Vagina (tissue), 2 donors: ENCODE measurements at regions not wholly inside any gene's neighbourhood (a gene's known extent, or its start where the extent isn't known, plus 50 kb on each side); places are given as distances from the start of the nearest gene placed in this dataset.

ENCODE experiments used
- POLR2AphosphoS5 ChIP-seq, 2 donors: sonication (generic); formaldehyde crosslinking; IDR thresholded peaks; one replicate each; pipeline ENCODE4 v1.9.0; 2017; ENCODE audit warnings: antibody characterized with exemption in 2 of 2, mild to moderate bottlenecking in 2 of 2, low read depth in 1 of 2; ENCODE audit not compliant: insufficient read depth in 1 of 2
- TF ChIP-seq, protein P1 (sequence below), 3 experiments: fragments of 450-650 bp in 2 of 3; fragments of 200-600 bp in 1 of 3; sonication (generic) in 1 of 3; IDR thresholded peaks; one replicate each; pipeline ENCODE4 v1.5.1; 2017 to 2019; ENCODE audit warnings: antibody characterized with exemption in 3 of 3, mild to moderate bottlenecking in 2 of 3, moderate library complexity in 2 of 3

DNA sequence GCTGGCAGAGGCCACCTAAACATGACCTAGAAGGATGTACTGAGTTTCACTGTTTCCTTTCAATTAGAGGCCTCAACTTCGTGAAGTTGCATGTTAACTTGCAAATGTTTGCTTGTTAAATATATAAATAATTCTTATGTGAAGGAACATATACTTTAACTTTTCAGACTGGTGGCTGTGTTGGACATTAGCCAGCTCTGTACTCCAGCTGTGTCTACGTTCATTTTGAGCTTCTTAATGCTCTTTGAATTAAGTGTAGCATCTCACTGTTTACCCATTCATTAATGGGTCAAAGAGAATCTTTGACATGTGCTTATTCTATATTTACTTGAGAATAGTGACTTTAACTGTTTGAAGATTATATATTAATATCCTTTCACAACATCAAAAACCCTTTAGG, 823.2 kb upstream of the ID2 start:
- no peak for TF ChIP-seq POLR2AphosphoS5 (IDR thresholded peaks at IDR 0.05; ENCODE audit: insufficient read depth in 1 of 2, low read depth in 1 of 2)
- TF ChIP-seq, protein P1, sequence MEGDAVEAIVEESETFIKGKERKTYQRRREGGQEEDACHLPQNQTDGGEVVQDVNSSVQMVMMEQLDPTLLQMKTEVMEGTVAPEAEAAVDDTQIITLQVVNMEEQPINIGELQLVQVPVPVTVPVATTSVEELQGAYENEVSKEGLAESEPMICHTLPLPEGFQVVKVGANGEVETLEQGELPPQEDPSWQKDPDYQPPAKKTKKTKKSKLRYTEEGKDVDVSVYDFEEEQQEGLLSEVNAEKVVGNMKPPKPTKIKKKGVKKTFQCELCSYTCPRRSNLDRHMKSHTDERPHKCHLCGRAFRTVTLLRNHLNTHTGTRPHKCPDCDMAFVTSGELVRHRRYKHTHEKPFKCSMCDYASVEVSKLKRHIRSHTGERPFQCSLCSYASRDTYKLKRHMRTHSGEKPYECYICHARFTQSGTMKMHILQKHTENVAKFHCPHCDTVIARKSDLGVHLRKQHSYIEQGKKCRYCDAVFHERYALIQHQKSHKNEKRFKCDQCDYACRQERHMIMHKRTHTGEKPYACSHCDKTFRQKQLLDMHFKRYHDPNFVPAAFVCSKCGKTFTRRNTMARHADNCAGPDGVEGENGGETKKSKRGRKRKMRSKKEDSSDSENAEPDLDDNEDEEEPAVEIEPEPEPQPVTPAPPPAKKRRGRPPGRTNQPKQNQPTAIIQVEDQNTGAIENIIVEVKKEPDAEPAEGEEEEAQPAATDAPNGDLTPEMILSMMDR (IDR thresholded peaks at IDR 0.05): no peak
